Endothelial cell of umbilical vein (primary cell): ENCODE measurements at regions not wholly inside any gene's neighbourhood (a gene's known extent, or its start where the extent isn't known, plus 50 kb on each side); places are given as distances from the start of the nearest gene placed in this dataset.

ENCODE experiments used
- BruUV-seq: library from RNA; stranded (reverse); fragments of 400-500 nt; replicated peaks from 2 replicates; lab custom pipeline; 2021; lab: Mats Ljungman, UMichigan
- CTCF ChIA-PET: fragments of 300-600, 350-600 bp; sonication (Branson Sonifier 250); formaldehyde crosslinking; loops from one replicate; lab custom pipeline; 2021; ENCODE audit warnings: antibody characterized with exemption, inconsistent platforms; lab: Charles Lee
- POLR2A ChIA-PET: fragments of 300-600, 350-600 bp; sonication (Branson Sonifier 250); formaldehyde crosslinking; loops from one replicate; lab custom pipeline; 2021; ENCODE audit warnings: antibody characterized with exemption, inconsistent platforms; lab: Charles Lee
- DNase-seq: peaks from one replicate; pipeline ENCODE4 v3.0.0-alpha.2; 2011; ENCODE audit warnings: low read depth, low spot score
- FAIRE-seq: peaks from 2 replicates; lab custom pipeline; 2011; peaks lifted over from hg19 to GRCh38; lab: Jason Lieb, UNC
- H2AFZ ChIP-seq: 2 replicates; pipeline ENCODE4 v1.6.0; 2012; ENCODE audit warnings: low read depth, low read length, control low read depth, inconsistent platforms
- H3K27ac ChIP-seq: 2 replicates; pipeline ENCODE4 v1.5.1; 2011; ENCODE audit warnings: low read depth, mild to moderate bottlenecking, control low read depth, low read length, moderate library complexity; ENCODE audit not compliant: insufficient read depth
- H3K27me3 ChIP-seq, 2 experiments: 2 replicates each; pipeline versions ENCODE4 v1.6.0 to v1.6.1; 2011; ENCODE audit warnings: low read length in 2 of 2, mixed read lengths in 1 of 2; ENCODE audit not compliant: control insufficient read depth in 2 of 2, insufficient read depth in 2 of 2
- H3K36me3 ChIP-seq, 2 experiments: 2 replicates in 1 of 2; 3 replicates in 1 of 2; pipeline ENCODE4 v1.5.1; 2011; ENCODE audit warnings: low read length in 2 of 2, mild to moderate bottlenecking in 1 of 2, moderate library complexity in 1 of 2; ENCODE audit not compliant: control insufficient read depth in 2 of 2, insufficient read depth in 2 of 2; ENCODE audit errors: extremely low read depth in 1 of 2
- H3K4me1 ChIP-seq: 3 replicates; pipeline ENCODE4 v1.5.1; 2011; ENCODE audit warnings: mild to moderate bottlenecking, low read length; ENCODE audit not compliant: control insufficient read depth, insufficient read depth; ENCODE audit errors: extremely low read depth
- H3K4me2 ChIP-seq: 2 replicates; pipeline ENCODE4 v1.6.1; 2011; ENCODE audit warnings: low read length, control low read depth, mixed read lengths; ENCODE audit not compliant: insufficient read depth
- H3K4me3 ChIP-seq, 3 experiments: fragments of 200-600 bp in 1 of 3; sonication (generic), shearing (Covaris generic) in 1 of 3; replicated peaks in 1 of 3; 2 replicates each; pipeline ENCODE4 v1.5.1; 2011 to 2016; ENCODE audit warnings: control low read depth in 3 of 3, low read length in 3 of 3, mild to moderate bottlenecking in 2 of 3, inconsistent platforms in 1 of 3, low read depth in 1 of 3, moderate library complexity in 1 of 3; ENCODE audit not compliant: insufficient read depth in 1 of 3
- H3K79me2 ChIP-seq: 2 replicates; pipeline ENCODE4 v1.6.0; 2012; ENCODE audit warnings: low read length, inconsistent platforms; ENCODE audit not compliant: control insufficient read depth, insufficient read depth
- H3K9ac ChIP-seq: replicated peaks from 2 replicates; pipeline ENCODE3; 2011; ENCODE audit warnings: low read length, control low read depth; ENCODE audit not compliant: insufficient read depth; ENCODE audit errors: extremely low read depth
- H3K9me1 ChIP-seq: replicated peaks from 3 replicates; pipeline ENCODE4 v1.6.0; 2011; ENCODE audit warnings: mild to moderate bottlenecking, low read length; ENCODE audit not compliant: control insufficient read depth, insufficient read depth; ENCODE audit errors: extremely low read depth
- H3K9me3 ChIP-seq: replicated peaks from 2 replicates; pipeline ENCODE4 v1.5.1; 2012; ENCODE audit warnings: low read length, inconsistent platforms; ENCODE audit not compliant: control insufficient read depth, insufficient read depth
- H4K20me1 ChIP-seq: replicated peaks from 2 replicates; pipeline ENCODE3; 2011; ENCODE audit warnings: mild to moderate bottlenecking, low read length; ENCODE audit not compliant: control insufficient read depth, insufficient read depth; ENCODE audit errors: extremely low read depth
- CTCF ChIP-seq, 2 donors: IDR thresholded peaks; 1 replicate in 1 of 2; 2 replicates in 1 of 2; pipeline ENCODE4 v1.5.1; 2011; ENCODE audit warnings: low read length in 2 of 2, mild to moderate bottlenecking in 2 of 2, moderate library complexity in 2 of 2, control low read depth in 1 of 2, inconsistent platforms in 1 of 2, low read depth in 1 of 2; ENCODE audit not compliant: insufficient read depth in 1 of 2; ENCODE audit errors: extremely low read depth in 1 of 2
- EZH2 ChIP-seq: IDR thresholded peaks from 2 replicates; pipeline ENCODE4 v1.6.1; 2012; ENCODE audit warnings: borderline replicate concordance, low read depth, mild to moderate bottlenecking, moderate library complexity, low read length, inconsistent platforms; ENCODE audit not compliant: severe bottlenecking
- FOS ChIP-seq: IDR thresholded peaks from 2 replicates; pipeline ENCODE4 v1.6.1; 2011; ENCODE audit warnings: mild to moderate bottlenecking, low read length, moderate library complexity, borderline replicate concordance; ENCODE audit not compliant: insufficient read depth
- GATA2 ChIP-seq: IDR thresholded peaks from 2 replicates; pipeline ENCODE4 v1.7.0; 2011; ENCODE audit warnings: low read depth, mild to moderate bottlenecking, moderate library complexity, mixed read lengths, low read length; ENCODE audit not compliant: insufficient read length, insufficient read depth
- JUN ChIP-seq: IDR thresholded peaks from 2 replicates; pipeline ENCODE4 v1.6.1; 2011; ENCODE audit warnings: borderline replicate concordance, low read depth; ENCODE audit not compliant: insufficient read length, insufficient read depth
- MAX ChIP-seq: IDR thresholded peaks from 2 replicates; pipeline ENCODE4 v1.6.1; 2011; ENCODE audit not compliant: insufficient read depth, insufficient read length
- MYC ChIP-seq: IDR thresholded peaks from one replicate; pipeline ENCODE4 v1.6.1; 2011; ENCODE audit warnings: mild to moderate bottlenecking, low read depth, low read length
- POLR2A ChIP-seq: IDR thresholded peaks from 2 replicates; pipeline ENCODE4 v1.6.1; 2012; ENCODE audit warnings: low read depth, mild to moderate bottlenecking, control low read depth, low read length
- POLR2AphosphoS5 ChIP-seq: IDR thresholded peaks from 2 replicates; pipeline ENCODE4 v1.6.1; 2012; ENCODE audit warnings: low read depth, mild to moderate bottlenecking, control low read depth, low read length, moderate library complexity; ENCODE audit not compliant: insufficient read depth
- dilution Hi-C: fragments of 300-500 bp; cut with MboI; formaldehyde crosslinking; loops from one replicate; pipeline ENCODE4 v1.15.0; 2019; ENCODE audit warnings: low sequenced_read_pairs; ENCODE audit not compliant: extremely low pct_ligation_motif_present
- intact Hi-C: fragments of 100-400 bp; cut with micrococcal nuclease; formaldehyde crosslinking; loops from one replicate; pipeline ENCODE4 v1.10.0; 2022

DNA sequence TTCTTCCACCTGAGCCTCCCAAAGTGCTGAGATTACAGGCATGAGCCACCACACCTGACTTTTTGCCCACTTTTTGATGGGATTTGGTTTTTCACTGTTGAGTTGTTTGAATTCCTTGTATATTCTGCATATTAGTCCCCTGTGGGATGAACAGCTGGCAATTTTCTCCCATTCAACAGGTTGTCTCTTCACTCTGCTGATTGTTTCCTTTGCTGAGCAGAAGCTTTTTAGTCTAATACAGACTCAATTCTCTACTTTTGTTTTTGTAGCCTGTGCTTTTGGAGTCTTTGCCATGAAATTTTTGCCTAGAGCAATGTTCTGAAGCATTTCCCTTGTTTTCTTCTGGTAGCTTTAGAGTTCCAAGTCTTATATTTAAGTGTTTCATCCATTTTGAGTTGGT lies 62.7 kb upstream of the MFGE8 start:
- CTCF ChIA-PET, result no interaction called here
- dilution Hi-C loops, result no loop called here
- POLR2A ChIA-PET, result no interaction called here

GRCh38 chr15:88976656-88977055 lies 63.5 kb upstream of the MFGE8 start:
- dilution Hi-C loops (no loop called here), intact Hi-C loops (no loop called here)
- ChIA-PET CTCF (no interaction called here), POLR2A (no interaction called here)
- no peak for DNase-seq
- no TSS peak for BruUV-seq
- Histone ChIP-seq H2AFZ (no peak overlapping the region), H4K20me1 (no peaks in the 10 kb centered on the region), H3K4me1 (no peaks in the 10 kb centered on the region), H3K9me1 (no peaks in the 10 kb centered on the region), H3K9me3 (no peaks in the 10 kb centered on the region), H3K4me2 (no peak overlapping the region), H3K9ac (no peak overlapping the region), H3K79me2 (no peaks in the 10 kb centered on the region), H3K4me3 (no peak overlapping the region), H3K36me3 (no peaks in the 10 kb centered on the region), H3K27me3 (peaks cover 0 to 2% of the 10 kb centered on the region in 2 experiments), H3K27ac (no peak overlapping the region)
- TF ChIP-seq CTCF (IDR thresholded peaks at IDR 0.05; ENCODE audit: extremely low read depth in 1 of 2, insufficient read depth in 1 of 2, low read depth in 1 of 2, low read length in 2 of 2) (no peak), POLR2A (no peak), FOS (no peak), EZH2 (no peak), MYC (no peak), MAX (no peak), JUN (no peak), POLR2AphosphoS5 (no peak), GATA2 (no peak)
- FAIRE-seq, result no peak

More for the DNA sequence above, 62.7 kb upstream of the MFGE8 start:
- Histone ChIP-seq H4K20me1 (no peaks in the 10 kb centered on the region), H3K4me3 (no peak overlapping the region), H3K27me3 (peaks cover 0 to 2% of the 10 kb centered on the region in 2 experiments), H3K36me3 (no peaks in the 10 kb centered on the region), H3K79me2 (no peaks in the 10 kb centered on the region), H3K9ac (no peak overlapping the region), H2AFZ (no peak overlapping the region), H3K4me2 (no peak overlapping the region), H3K9me3 (no peaks in the 10 kb centered on the region), H3K4me1 (no peaks in the 10 kb centered on the region), H3K9me1 (no peaks in the 10 kb centered on the region), H3K27ac (no peak overlapping the region)
- no peak for FAIRE-seq
- TF ChIP-seq EZH2 (no peak), MYC (no peak)
- no peak for DNase-seq
- no TSS peak for BruUV-seq
- intact Hi-C loops, result no loop called here
